SIG-M5 treated with dmso at 0.1 percent for 504 hours (cell line): ENCODE measurements at regions not wholly inside any gene's neighbourhood (a gene's known extent, or its start where the extent isn't known, plus 50 kb on each side); places are given as distances from the start of the nearest gene placed in this dataset.
"Not testable (repeated sequence)": the region's sequence is repeated elsewhere in the genome, so short reads cannot be mapped to it uniquely, and the experiment has no call there.

Experiments
- DNase-seq: peaks from one replicate; lab custom pipeline; 2025; ENCODE audit not compliant: unreplicated experiment; lab: John Stamatoyannopoulos, UW

DNA sequence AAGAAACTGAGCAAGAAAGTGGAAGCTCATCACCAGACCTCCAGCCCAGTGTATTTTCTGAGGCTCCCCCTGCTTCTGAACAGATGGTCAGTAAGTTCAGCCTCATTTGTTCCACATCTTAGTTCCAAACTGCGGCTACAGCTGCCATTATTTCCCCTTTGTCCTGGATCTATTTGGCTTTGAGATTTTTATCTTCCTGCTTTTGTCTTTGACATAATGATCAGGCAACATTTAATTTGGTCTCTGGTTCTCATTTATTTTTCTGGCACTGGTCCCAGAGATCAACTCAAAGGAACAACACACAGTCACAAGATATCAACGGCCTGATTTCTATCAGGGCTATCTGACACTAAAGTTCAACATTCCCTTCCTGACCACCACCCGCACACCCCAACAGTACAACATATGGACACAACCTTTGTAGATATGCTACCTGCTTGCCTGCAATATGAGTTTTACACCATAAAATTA is 137.5 kb downstream of the FAM76B start:
- no peak for DNase-seq

DNA sequence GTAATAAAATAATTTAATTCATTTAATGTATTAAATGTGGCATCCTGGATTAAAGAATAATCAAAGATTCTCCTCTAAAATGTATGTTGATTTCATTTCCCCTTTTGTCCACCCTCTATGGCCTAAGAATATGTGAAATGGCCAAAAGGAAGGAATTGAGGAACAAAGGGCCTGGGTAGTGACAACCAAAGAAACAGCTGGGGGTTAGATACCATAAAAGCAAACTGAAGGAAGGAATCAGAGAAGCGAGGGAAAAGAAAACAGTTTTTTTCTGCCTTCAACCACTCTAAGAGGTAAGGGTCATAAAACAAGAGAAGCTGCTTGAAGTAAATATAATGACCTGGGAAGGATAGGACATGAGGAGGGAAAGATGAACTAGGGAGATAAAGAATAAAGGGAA is 139.3 kb downstream of the FAM76B start:
- peak; percentile 50 for DNase-seq

DNA sequence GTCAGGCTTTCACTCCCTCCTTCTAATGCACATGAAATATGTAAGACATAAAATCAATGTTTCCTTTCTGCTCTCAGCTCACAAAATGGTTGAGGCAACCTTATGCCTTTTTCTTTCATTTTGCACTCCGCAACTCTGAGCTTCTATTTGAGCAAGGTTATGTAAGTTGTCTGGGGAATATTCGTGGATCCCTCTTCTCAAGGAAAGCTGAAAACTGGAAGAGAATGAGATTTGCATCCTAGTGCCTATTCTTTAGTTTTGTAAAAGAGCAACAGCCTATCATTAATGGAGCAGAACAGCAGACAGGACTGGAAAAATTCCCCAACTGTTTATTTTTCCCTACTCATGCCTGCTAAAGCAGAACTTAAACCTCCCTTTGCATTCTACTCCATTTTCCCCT is 141.7 kb downstream of the FAM76B start:
- no peak for DNase-seq

DNA sequence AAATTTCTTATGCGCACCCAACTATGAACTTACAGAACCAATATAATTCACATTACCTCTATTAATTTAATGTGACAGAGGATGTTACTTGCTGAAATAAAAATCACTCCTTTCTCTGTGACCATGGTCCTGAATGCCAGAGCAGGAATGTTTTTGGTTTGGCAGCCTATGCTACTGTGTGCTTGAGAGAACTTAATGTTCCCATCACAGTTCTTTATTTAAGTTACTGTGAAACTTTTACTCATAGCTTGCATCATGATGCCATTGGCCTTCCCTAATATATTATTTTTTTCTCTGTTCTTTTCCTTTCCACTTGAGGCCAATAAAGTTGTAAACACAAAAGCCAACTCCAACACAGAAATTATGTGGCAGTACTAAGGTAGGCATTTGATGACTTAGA is 142.2 kb downstream of the FAM76B start:
- DNase-seq: no peak

DNA sequence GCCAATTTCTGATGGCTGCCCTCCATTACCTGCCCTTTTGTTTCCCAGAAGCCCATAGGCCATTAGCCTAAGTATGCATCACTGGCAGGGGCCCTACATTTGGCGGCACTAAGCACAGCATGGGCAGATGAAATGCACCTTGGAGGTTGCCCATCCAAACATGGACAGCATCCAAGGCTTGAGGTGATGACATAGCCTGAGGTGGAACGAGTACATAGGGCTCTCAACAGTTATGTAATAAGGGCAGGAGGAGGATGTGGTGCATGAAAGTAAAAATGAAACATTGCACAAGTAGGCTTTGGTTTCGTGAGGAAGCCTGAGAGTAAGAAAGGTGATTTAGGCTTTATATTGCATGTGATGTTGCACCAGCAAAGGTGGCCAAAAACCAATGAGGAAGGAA is 148.1 kb downstream of the FAM76B start:
- DNase-seq: peak; percentile 59

DNA sequence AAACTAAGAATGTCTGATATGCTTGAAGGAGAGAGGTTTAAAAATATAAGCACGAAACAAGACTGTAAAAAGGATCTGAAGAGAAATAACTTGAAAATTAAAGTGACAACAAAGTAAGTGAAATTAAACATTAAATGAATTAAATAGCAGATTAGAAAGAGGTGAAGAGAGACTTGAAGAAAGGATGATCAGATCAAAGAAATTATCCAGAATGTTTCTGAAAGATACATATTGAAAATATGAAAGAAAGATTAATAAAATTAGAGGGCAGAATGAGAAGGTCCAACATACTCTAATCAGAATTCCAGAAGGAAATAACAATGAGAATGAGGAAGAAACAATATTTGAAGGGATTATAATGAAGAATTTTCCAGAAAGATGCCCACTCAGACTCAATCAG is 151.1 kb downstream of the FAM76B start:
- DNase-seq: no peak

DNA sequence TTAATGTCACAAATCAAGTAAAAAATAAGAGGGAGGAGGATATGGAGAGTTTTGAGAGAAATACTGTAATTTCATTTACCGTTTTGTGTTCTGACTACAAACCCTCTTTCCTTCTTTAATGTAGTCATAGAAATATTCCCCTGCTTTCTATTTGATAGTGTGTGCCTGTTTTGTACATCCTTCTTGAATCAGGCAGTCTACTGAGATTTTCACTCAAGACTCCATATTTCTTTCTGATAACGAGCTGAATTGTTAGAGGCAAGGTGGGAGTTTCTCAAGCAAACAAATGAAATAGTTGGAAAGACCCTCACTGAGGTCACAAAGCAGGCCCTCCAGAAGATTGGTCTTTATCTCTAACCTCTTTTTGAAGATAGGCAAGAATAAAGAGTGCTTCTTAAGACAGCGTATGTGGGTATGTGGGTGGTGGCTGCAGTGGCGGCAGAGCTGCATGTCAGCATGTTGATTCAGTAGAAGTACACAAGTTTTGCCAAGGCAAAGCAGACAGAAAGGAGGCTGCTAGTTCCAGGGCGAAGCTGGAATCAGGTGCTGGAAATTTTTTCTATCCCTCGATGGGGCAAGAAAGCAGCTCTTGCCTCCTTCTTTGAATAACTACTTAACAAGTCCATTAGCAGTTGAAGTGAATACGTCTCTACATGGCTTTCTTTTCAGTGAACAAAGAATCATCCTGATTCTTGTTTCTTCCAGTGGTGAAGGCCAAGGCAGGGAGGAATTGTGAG is 164.2 kb downstream of the FAM76B start:
- DNase-seq: no peak

DNA sequence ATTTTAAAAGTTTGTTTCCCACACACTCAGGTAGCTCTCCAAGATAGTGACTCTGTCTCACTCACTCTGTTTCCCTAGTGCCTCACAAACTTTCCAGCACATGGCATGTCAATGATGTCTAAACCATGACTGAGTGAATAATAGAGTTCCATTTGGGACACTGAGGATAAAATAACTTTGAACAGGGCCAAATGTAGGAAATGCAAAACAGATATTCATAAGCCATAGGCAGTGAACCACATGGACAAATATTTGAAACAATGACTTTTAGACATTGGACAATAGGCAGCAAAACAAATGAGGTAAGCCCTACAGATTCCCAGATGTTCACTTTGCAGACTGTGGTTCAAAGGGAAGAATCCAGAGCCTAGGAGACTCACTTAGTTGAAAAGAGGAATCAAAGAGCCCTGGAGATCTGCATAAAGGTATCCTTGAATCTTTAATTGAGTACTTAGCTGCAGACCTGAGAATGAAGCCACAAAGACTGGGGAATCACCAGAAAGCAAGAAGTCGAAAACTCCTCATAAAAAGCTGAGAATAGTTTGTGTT is 173.3 kb downstream of the FAM76B start:
- DNase-seq: no peak

DNA sequence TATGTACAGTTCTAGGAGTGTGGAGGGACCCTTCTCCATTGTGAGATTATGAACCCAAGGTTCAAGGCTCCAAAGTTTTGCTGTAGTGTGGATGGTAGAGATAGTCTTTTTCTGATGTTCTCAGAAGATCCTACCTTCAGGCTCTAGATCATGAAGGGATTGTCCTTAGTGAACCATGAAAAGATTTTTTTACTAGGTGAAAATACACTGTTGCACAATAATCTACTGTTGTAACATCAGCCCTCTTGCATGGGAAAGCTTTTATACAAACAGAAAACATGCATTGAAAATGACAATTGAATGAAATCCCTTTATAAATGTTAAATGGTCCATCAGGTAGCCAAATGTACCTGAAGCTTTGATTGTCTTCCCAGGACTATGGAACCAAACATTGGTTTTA is 177.8 kb downstream of the FAM76B start:
- DNase-seq: no peak

DNA sequence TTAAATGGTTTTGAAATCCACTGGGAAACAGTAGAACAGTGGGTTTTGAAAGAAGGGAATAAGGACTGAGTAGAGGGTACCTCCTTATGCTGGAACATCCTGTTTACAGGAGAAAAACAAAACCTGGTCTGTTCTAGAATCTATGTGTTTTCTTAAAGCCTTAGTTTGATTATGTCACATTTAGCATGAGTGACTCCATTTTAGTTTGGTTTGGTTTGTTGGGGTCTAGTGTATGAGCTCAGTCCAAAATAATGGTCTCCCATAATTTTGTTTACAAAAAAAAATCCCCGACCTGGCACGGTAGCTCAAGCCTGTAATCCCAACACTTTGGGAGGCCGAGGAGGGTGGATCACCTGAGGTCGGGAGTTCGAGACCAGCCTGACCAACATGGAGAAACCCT is 179.4 kb downstream of the FAM76B start:
- not testable (repeated sequence) for DNase-seq

DNA sequence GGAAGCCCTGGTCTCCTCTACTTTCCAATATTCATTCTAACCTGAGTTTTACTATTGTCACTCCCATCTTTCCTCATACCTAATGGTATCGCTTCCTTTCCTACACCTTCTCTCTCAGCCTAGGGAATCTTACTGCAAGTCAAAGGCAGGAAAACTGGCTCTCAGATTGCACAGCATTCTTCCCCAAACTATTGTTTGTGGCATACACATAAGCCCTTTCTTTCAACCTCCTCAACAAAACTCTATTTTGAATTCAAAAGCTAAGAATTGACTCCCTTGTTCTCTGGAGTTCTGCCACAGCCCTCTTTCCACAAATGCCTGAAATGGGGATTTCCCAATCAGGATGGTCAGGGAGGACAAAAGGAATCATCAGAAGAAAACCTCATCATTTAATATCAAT is 181.5 kb downstream of the FAM76B start:
- no peak for DNase-seq

DNA sequence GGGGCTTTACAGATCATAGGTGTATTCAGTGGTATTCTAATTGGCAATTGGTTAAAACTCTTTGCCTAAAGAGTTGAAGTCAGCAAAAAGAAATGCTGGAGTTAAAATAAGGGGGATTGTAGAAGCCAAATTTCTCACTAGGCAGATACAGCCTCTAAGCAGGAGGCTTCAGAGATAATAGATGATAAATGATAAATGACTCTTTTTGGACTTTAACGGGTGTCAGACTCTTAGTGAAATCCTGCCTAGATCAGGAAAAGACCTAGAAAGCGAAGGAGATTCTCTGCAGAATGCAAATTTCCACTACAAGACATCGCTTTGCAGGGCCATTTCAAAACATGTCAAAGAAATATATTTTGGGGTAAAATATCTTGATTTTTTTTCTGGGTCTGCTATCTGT is 182.8 kb downstream of the FAM76B start:
- DNase-seq: no peak

DNA sequence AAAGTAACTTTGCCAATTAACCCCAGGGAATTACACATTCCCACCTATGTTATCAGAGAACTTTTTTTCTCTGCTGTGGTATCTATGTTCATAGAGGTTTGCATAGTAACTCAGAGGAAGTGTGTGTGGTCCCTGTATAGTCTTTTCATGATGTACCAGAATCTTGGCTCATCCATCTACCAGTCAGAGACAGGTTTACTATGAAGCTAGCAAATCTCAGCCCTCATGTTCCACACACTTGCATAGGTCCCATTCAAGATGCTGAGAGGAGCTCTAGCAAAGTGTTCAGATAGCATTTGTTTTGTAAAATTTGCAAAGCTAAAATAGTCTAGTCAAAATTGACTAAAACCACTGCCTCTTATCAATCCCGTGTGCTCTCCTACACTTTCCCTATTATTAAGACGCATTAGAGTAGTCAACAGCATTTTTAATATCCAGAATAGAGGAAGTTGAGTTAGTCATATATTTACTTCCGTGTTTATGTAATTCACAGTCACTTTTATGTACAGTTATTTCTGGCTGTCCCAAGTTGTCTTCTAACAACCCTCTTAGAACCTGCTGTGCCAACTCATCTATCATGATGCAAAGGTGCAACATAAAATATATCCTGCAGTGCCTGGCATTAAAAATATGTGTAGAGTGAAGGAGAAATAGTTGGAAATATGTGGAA is 184.2 kb downstream of the FAM76B start:
- DNase-seq: peak; percentile 33

DNA sequence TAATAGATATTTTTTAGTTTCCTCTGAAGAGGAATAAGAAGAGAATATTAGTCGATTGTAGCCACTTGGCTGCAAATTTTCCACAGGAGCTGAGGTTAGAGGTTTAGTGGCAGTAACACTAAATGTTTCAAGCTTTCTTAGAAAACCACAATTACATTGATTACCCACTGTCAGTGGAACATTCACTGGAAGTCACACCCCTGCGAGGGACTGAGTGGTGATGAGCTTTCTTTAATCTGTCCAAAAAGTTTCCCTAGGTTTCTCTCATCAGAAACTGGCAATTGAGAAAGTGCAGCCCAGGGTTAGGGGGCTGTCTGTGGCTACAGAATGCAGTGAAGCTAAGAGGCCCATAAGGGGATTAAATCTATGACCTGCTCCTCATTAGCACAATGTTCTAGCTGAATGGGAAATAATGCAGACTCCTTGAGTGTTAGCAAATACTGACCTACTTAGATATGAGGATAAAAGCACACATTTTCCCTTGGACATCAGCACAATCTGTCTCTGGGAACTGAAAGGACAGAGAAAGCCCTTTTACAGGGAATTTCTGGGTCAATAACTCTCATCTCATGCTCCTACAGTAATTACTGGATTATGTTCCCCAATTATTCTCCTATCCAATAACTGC is 189.5 kb downstream of the FAM76B start:
- no peak for DNase-seq

DNA sequence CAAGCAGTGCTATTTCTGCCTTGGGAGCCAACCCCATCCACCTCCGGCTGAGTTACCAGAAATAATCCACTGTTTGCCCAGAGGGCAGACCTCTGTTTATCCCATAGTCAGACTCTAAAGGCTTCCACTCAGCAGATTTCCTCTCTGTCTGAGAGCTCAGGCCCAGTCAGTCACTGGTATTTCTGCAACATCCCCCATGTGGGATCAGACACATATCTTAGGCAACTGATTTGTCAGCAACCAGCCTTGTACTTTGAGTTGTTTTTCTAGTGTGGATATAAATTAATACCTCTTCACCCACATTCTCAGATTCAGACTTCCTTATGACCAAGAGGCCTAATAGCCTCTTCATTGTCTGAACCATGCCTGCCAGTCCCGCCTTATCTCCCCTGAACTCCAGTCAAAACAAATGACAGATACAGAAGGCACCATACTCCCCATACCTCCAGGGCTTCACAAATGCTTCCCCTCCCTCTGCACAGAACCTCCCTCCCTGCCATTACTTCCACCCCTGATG is 193.6 kb downstream of the FAM76B start:
- no peak for DNase-seq

DNA sequence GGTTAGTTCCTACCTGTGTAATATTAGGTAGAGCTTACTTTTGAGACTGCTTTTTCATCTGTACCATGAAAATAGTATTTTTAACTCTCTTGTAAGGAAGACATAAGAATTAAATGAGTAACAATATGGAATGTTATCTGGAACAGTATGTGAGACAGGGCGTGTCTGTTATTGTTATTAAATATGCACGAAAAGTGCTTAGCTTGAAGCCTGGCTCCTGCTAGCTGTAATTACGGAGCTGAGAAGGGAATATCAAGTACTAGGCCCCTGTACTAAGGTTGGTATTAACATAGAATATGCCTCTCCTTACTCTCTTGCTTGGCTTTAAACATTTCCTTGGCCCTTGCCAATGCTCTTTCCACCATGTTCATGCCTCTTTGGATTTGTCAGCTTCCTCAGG is 194.0 kb downstream of the FAM76B start:
- no peak for DNase-seq

DNA sequence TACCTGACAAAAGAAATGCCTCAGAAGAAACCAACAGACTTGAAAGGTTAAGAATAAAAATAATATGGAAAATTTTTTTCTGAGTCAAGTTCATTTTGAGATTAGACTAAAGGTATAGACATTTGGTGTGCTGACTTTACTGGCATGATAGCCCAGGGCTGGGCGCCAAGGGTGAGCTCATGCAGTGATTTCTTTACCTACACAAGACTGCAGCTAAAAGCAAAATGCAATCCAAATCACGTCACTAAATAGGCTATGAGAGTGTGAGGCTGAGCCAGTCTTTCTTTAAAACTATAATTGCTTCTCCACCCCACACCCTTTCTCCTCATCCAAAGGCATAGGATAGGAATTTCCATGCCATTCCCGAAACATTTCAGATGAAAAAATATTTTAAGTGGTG is 196.5 kb downstream of the FAM76B start:
- DNase-seq: no peak

DNA sequence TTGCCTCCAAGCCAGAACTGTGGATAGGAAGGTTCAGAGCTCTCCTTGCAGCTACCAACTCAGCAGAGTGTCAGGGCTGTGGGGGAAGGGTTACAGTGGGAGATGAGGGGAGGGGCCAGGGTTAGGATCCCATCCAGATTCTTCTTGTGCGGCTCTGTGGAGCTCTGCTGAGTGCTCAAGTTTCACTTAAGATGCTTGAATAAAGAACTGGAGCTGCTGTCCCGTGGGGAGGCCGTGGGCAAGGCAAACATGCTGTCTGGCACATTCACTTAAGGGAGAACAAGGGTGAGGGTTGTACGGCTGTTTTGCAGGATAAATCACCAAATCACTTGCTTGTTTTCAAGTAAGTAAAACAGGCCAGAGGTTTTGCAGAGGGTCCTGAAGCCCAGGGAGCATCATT is 197.1 kb downstream of the FAM76B start:
- DNase-seq: no peak

DNA sequence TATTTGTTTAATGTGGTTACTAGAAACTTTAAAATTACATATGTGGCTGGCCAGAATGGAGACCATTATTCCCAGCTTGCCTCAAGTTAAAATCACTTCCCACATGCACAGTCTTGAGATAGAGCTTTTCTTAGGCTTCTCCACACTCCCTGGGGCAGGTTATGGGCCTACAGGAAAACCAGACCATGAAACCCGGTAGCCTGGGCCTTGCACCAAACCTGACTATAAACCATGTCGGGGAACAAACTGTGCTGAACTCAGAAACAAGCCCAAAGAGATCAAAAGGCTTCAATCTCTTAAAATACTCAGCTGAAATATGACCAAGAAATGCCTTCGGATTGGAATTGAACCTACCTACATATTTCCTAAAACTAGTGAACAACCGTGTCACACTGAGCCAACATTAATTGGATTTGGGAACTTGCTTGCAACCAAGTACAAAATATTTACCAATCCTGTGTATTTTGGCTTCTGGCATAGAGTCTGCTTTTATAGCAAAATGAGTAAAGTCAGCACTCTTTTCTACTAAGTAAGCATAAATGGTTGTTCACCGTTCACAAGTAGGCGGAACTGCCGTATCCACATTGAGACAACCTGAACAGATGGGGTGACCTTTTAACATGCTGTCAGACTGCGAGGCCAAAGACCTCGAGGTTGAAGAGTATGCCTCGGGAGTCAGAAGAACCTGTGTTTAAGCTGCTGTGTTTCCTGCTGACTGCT is 199.5 kb downstream of the FAM76B start:
- DNase-seq: no peak

DNA sequence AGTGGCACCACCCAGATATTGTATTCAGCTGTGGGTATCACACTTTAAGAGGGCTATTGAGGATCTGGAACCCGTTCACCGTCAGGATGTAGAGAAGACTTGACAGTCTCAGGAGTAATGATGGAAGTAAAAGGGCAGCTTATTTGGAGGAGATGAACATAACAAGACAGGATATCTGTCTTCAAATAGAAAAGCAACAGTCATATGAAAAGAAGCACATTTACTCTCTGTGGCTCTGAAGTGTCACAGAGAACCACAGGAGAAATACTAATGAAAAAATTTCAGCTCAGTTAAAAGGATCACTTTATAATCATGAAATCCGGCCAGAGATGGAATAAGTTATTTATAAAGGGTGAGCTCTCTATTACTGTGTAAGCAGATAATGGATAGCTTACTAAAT is 200.8 kb downstream of the FAM76B start:
- DNase-seq: no peak

DNA sequence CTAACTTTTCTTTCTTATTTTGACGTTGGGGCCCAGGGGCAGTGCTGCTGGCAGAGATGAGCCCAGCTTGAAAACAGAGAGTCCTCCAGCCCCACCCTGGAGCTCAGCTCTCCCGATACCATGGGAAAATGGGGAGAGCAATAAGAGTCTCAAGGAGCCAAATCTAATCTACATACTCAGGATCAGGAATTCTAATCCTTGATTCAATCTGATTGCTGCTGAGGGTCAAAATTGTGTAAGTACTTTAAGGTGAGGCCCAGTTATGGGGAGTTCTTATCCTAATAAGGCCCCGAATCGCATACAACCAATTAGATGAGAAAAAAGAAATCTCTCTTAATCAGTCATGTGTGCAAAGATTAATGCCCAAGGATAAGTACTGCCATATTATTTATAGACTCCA is 202.9 kb downstream of the FAM76B start:
- no peak for DNase-seq
